ENCODE measurements at regions not wholly inside any gene's neighbourhood (a gene's known extent, or its start where the extent isn't known, plus 50 kb on each side); places are given as distances from the start of the nearest gene placed in this dataset.

GRCh38 chrX:11039926-11040325 is 71.2 kb upstream of the HCCS start:
- Histone ChIP-seq H4K20me1 (replicated peaks; ENCODE audit: control insufficient read depth, extremely low read depth, insufficient read depth, low read length) (no peaks in the 10 kb centered on the region), H3K79me2 (ENCODE audit: control insufficient read depth, insufficient read depth, low read length) (no peaks in the 10 kb centered on the region), H3K27me3 (ENCODE audit: control insufficient read depth in 2 of 2, insufficient read depth in 2 of 2, low read length in 2 of 2) (no peaks in the 10 kb centered on the region), H3K9me1 (replicated peaks; ENCODE audit: control insufficient read depth, extremely low read depth, insufficient read depth, low read length) (no peaks in the 10 kb centered on the region), H3K4me1 (ENCODE audit: control insufficient read depth, extremely low read depth, insufficient read depth, low read length) (no peaks in the 10 kb centered on the region), H3K9ac (replicated peaks; ENCODE audit: extremely low read depth, insufficient read depth, low read length) (no peak overlapping the region), H3K4me2 (ENCODE audit: insufficient read depth, low read length) (no peak overlapping the region), H3K27ac (ENCODE audit: insufficient read depth, low read depth, low read length) (no peak overlapping the region), H3K9me3 (replicated peaks; ENCODE audit: control insufficient read depth, insufficient read depth, low read length) (no peaks in the 10 kb centered on the region), H2AFZ (ENCODE audit: low read depth, low read length) (no peak overlapping the region), H3K4me3 (replicated peaks in 1 of 3; ENCODE audit: insufficient read depth in 1 of 3, low read depth in 1 of 3, low read length in 3 of 3) (no peak overlapping the region), H3K36me3 (ENCODE audit: control insufficient read depth in 2 of 2, extremely low read depth in 1 of 2, insufficient read depth in 2 of 2, low read length in 2 of 2) (no peaks in the 10 kb centered on the region)
- TF ChIP-seq JUN (IDR thresholded peaks at IDR 0.05; ENCODE audit: borderline replicate concordance, insufficient read depth, insufficient read length, low read depth) (no peak), POLR2AphosphoS5 (IDR thresholded peaks at IDR 0.05; ENCODE audit: insufficient read depth, low read depth, low read length) (no peak), GATA2 (IDR thresholded peaks at IDR 0.05; ENCODE audit: insufficient read depth, insufficient read length, low read depth, low read length) (no peak), POLR2A (IDR thresholded peaks at IDR 0.05; ENCODE audit: low read depth, low read length) (no peak), MAX (IDR thresholded peaks at IDR 0.05; ENCODE audit: insufficient read depth, insufficient read length) (no peak), MYC (IDR thresholded peaks at IDR 0.05; ENCODE audit: low read depth, low read length) (no peak), CTCF (IDR thresholded peaks at IDR 0.05; ENCODE audit: extremely low read depth in 1 of 2, insufficient read depth in 1 of 2, low read depth in 1 of 2, low read length in 2 of 2) (no peak), EZH2 (IDR thresholded peaks at IDR 0.05; ENCODE audit: borderline replicate concordance, low read depth, low read length, severe bottlenecking) (no peak), FOS (IDR thresholded peaks at IDR 0.05; ENCODE audit: borderline replicate concordance, insufficient read depth, low read length) (no peak)
- FAIRE-seq (no peak), DNase-seq (ENCODE audit: low read depth, low spot score) (no peak)
- POLR2A ChIA-PET = no interaction called here
- intact Hi-C loops (cut with micrococcal nuclease) (no loop called here), dilution Hi-C loops (cut with MboI; ENCODE audit: extremely low pct_ligation_motif_present, low sequenced_read_pairs) (no loop called here)
- CTCF ChIA-PET = no interaction called here
- no TSS peak for BruUV-seq (replicated peaks)

Data from endothelial cell of umbilical vein (primary cell).